ENCODE measurements at regions not wholly inside any gene's neighbourhood (a gene's known extent, or its start where the extent isn't known, plus 50 kb on each side); places are given as distances from the start of the nearest gene placed in this dataset.

DNA sequence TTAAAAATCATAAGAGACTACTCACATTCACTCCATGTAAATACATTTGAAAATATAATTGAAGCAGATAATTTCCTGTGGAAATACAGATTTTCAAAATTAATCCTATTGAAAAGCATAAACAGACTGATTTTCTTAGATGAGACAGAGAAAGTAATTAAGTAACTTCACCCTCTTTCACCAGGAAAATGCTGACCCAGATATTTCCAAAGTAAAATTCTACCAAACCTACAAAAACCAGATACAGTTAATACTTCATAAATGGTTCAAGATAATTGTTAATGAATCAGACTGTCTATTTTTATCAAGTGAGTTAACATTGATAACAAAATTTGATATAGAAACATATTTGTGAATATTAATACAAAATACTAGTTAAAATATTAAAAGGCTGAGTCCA is 233.5 kb upstream of the KHDRBS2 start:
- no peak for TF ChIP-seq BHLHE40 (IDR thresholded peaks at IDR 0.05; ENCODE audit: borderline replicate concordance)
- no peak for TF ChIP-seq ZNF384 (IDR thresholded peaks at IDR 0.05)
- no peak for TF ChIP-seq SUZ12 (IDR thresholded peaks at IDR 0.05)
- TF ChIP-seq SP1 (IDR thresholded peaks at IDR 0.05), result no peak
- no peak for TF ChIP-seq FOXA1 (IDR thresholded peaks at IDR 0.05)
- no peak for TF ChIP-seq FOXK2 (IDR thresholded peaks at IDR 0.05)
- TF ChIP-seq NFRKB (IDR thresholded peaks at IDR 0.05), result no peak
- TF ChIP-seq TARDBP (IDR thresholded peaks at IDR 0.05), result no peak
- TF ChIP-seq ARNT (IDR thresholded peaks at IDR 0.05), result no peak
- no peak for TF ChIP-seq FOXM1 (IDR thresholded peaks at IDR 0.05; ENCODE audit: borderline replicate concordance)
- TF ChIP-seq ELF4 (IDR thresholded peaks at IDR 0.05), result no peak
- no peak for TF ChIP-seq CTBP1 (IDR thresholded peaks at IDR 0.05; ENCODE audit: borderline replicate concordance)
- TF ChIP-seq PKNOX1 (IDR thresholded peaks at IDR 0.05), result no peak
- TF ChIP-seq HDGF (IDR thresholded peaks at IDR 0.05; ENCODE audit: borderline replicate concordance), result no peak
